ENCODE measurements at regions not wholly inside any gene's neighbourhood (a gene's known extent, or its start where the extent isn't known, plus 50 kb on each side); places are given as distances from the start of the nearest gene placed in this dataset.

GRCh38 chr4:182185491-182185890 lies 57.7 kb upstream of the TENM3 start:
- no peak for TF ChIP-seq CTCF (IDR thresholded peaks at IDR 0.05)
- TF ChIP-seq POLR2A (IDR thresholded peaks at IDR 0.05), result no peak

Data from heart left ventricle (tissue), 13 donors.